Lung (tissue), 11 donors: ENCODE measurements at regions not wholly inside any gene's neighbourhood (a gene's known extent, or its start where the extent isn't known, plus 50 kb on each side); places are given as distances from the start of the nearest gene placed in this dataset.

Experiments
- ATAC-seq: fragments of 200-7000 bp; cut with Tn5 transposase; one replicate; pipeline ENCODE4 v1.9.1; 2020; ENCODE audit warnings: moderate number of reproducible peaks; ENCODE audit not compliant: insufficient read depth, low FRiP score
- DNase-seq, 3 donors: peaks; one replicate each; pipeline ENCODE4 v3.0.0-alpha.2; 2013 to 2017
- H3K27ac ChIP-seq, 2 donors: one replicate each; pipeline ENCODE4 v1.5.1; 2013; ENCODE audit warnings: mild to moderate bottlenecking in 2 of 2, moderate library complexity in 2 of 2, control low read depth in 1 of 2, inconsistent platforms in 1 of 2, low read depth in 1 of 2, low read length in 1 of 2
- H3K27me3 ChIP-seq, 3 donors: one replicate each; pipeline ENCODE4 v1.5.1; 2013; ENCODE audit warnings: low read length in 2 of 3; ENCODE audit not compliant: control insufficient read depth in 3 of 3, insufficient read depth in 3 of 3
- H3K36me3 ChIP-seq, 4 donors: one replicate each; pipeline ENCODE4 v1.5.1; 2013; ENCODE audit warnings: low read length in 4 of 4, mild to moderate bottlenecking in 1 of 4, moderate library complexity in 1 of 4; ENCODE audit not compliant: control insufficient read depth in 4 of 4, insufficient read depth in 4 of 4
- H3K4me1 ChIP-seq, 5 donors: one replicate each; pipeline ENCODE4 v1.5.1; 2013; ENCODE audit warnings: low read length in 5 of 5, mild to moderate bottlenecking in 2 of 5, moderate library complexity in 1 of 5; ENCODE audit not compliant: control insufficient read depth in 5 of 5, insufficient read depth in 5 of 5
- H3K4me3 ChIP-seq: one replicate; pipeline ENCODE4 v1.5.1; 2013; ENCODE audit warnings: mild to moderate bottlenecking, control low read depth, moderate library complexity
- H3K9ac ChIP-seq, 2 donors: one replicate each; pipeline ENCODE4 v1.5.1; 2013; ENCODE audit warnings: low read length in 2 of 2, control low read depth in 1 of 2; ENCODE audit not compliant: insufficient read depth in 1 of 2
- H3K9me3 ChIP-seq, 4 donors: one replicate each; pipeline ENCODE4 v1.5.1; 2013; ENCODE audit warnings: low read length in 3 of 4, mild to moderate bottlenecking in 1 of 4, moderate library complexity in 1 of 4; ENCODE audit not compliant: control insufficient read depth in 4 of 4, insufficient read depth in 3 of 4
- CTCF ChIP-seq: IDR thresholded peaks from 2 replicates; pipeline ENCODE4 v1.5.1; 2012; ENCODE audit warnings: mild to moderate bottlenecking; ENCODE audit errors: control extremely low read depth, extremely low read depth
- WGBS, 2 donors: extraction: QIAGEN DNeasy Blood & Tissue Kit; methylation state at CpG; one replicate each; pipeline ENCODE4 v1.1.7; 2013; 5-methylcytosine and 5-hydroxymethylcytosine counted together
- donor health status: control.
- donor health status: control.
- donor health status: Bipolar disorder and iron deficiency.
- donor health status: healthy.
- donor health status: DM: yes; HTN: yes; CAD: no.

- Histone ChIP-seq H3K9ac (no peak overlapping the region), H3K4me3 (no peak overlapping the region), H3K27ac (no peak overlapping the region), H3K27me3 (no peaks in the 10 kb centered on the region), H3K36me3 (no peaks in the 10 kb centered on the region), H3K4me1 (no peaks in the 10 kb centered on the region), H3K9me3 (peaks cover 0 to 5% (median 1%) of the 10 kb centered on the region in 4 donors)
- no peak for TF ChIP-seq CTCF
- no peak for DNase-seq
- ATAC-seq, result no peak
- WGBS, 2 donors, result 60 to 74% methylated on average over 1 of the region's 1 CpG
These were observed 280.4 kb upstream of the ANXA10 start for GRCh38 chr4:167811958-167812357.

GRCh38 chr4:167826281-167826680 lies 266.1 kb upstream of the ANXA10 start:
- DNase-seq, result no peak
- no peaks in the 10 kb centered on the region for H3K9me3 ChIP-seq
- ATAC-seq, result no peak
- H3K36me3 ChIP-seq, result no peaks in the 10 kb centered on the region
- H3K27me3 ChIP-seq, result no peaks in the 10 kb centered on the region
- no peak overlapping the region for H3K9ac ChIP-seq
- no peaks in the 10 kb centered on the region for H3K4me1 ChIP-seq
- H3K4me3 ChIP-seq, result no peak overlapping the region
- no peak for TF ChIP-seq CTCF
- 57 to 62% methylated on average over 2 of the region's 2 CpGs for WGBS, 2 donors
- H3K27ac ChIP-seq, result no peak overlapping the region

- Histone ChIP-seq H3K27me3 (no peaks in the 10 kb centered on the region), H3K4me1 (no peaks in the 10 kb centered on the region), H3K9ac (no peak overlapping the region), H3K27ac (no peak overlapping the region), H3K4me3 (no peak overlapping the region), H3K36me3 (no peaks in the 10 kb centered on the region), H3K9me3 (peaks cover 0 to 4% (median 0%) of the 10 kb centered on the region in 4 donors)
- no peak for TF ChIP-seq CTCF
- DNase-seq, result no peak
- ATAC-seq, result no peak
These were observed 260.5 kb upstream of the ANXA10 start for GRCh38 chr4:167831855-167832254.

- H3K4me3 ChIP-seq, result no peak overlapping the region
These were observed 253.7 kb upstream of the ANXA10 start for GRCh38 chr4:167838686-167839085.

More at GRCh38 chr4:167838686-167839085, 253.7 kb upstream of the ANXA10 start:
- no peaks in the 10 kb centered on the region for H3K4me1 ChIP-seq
- no peak overlapping the region for H3K27ac ChIP-seq
- TF ChIP-seq CTCF, result no peak
- ATAC-seq, result no peak
- H3K9ac ChIP-seq, result no peak overlapping the region
- H3K9me3 ChIP-seq, result peaks cover 0 to 4% (median 0%) of the 10 kb centered on the region in 4 donors
- 73 to 92% methylated on average over 1 of the region's 1 CpG for WGBS, 2 donors
- H3K36me3 ChIP-seq, result no peaks in the 10 kb centered on the region
- H3K27me3 ChIP-seq, result no peaks in the 10 kb centered on the region
- no peak for DNase-seq
